Endothelial cell of umbilical vein (primary cell): ENCODE measurements at regions not wholly inside any gene's neighbourhood (a gene's known extent, or its start where the extent isn't known, plus 50 kb on each side); places are given as distances from the start of the nearest gene placed in this dataset.
"Not testable (repeated sequence)": the region's sequence is repeated elsewhere in the genome, so short reads cannot be mapped to it uniquely, and the experiment has no call there.

ENCODE experiments used
- BruUV-seq: library from RNA; stranded (reverse); fragments of 400-500 nt; replicated peaks from 2 replicates; lab custom pipeline; 2021; lab: Mats Ljungman, UMichigan
- CTCF ChIA-PET: fragments of 300-600, 350-600 bp; sonication (Branson Sonifier 250); formaldehyde crosslinking; loops from one replicate; lab custom pipeline; 2021; ENCODE audit warnings: antibody characterized with exemption, inconsistent platforms; lab: Charles Lee
- POLR2A ChIA-PET: fragments of 300-600, 350-600 bp; sonication (Branson Sonifier 250); formaldehyde crosslinking; loops from one replicate; lab custom pipeline; 2021; ENCODE audit warnings: antibody characterized with exemption, inconsistent platforms; lab: Charles Lee
- DNase-seq: peaks from one replicate; pipeline ENCODE4 v3.0.0-alpha.2; 2011; ENCODE audit warnings: low read depth, low spot score
- FAIRE-seq: peaks from 2 replicates; lab custom pipeline; 2011; peaks lifted over from hg19 to GRCh38; lab: Jason Lieb, UNC
- H2AFZ ChIP-seq: 2 replicates; pipeline ENCODE4 v1.6.0; 2012; ENCODE audit warnings: low read depth, low read length, control low read depth, inconsistent platforms
- H3K27ac ChIP-seq: 2 replicates; pipeline ENCODE4 v1.5.1; 2011; ENCODE audit warnings: low read depth, mild to moderate bottlenecking, control low read depth, low read length, moderate library complexity; ENCODE audit not compliant: insufficient read depth
- H3K27me3 ChIP-seq, 2 experiments: 2 replicates each; pipeline versions ENCODE4 v1.6.0 to v1.6.1; 2011; ENCODE audit warnings: low read length in 2 of 2, mixed read lengths in 1 of 2; ENCODE audit not compliant: control insufficient read depth in 2 of 2, insufficient read depth in 2 of 2
- H3K36me3 ChIP-seq, 2 experiments: 2 replicates in 1 of 2; 3 replicates in 1 of 2; pipeline ENCODE4 v1.5.1; 2011; ENCODE audit warnings: low read length in 2 of 2, mild to moderate bottlenecking in 1 of 2, moderate library complexity in 1 of 2; ENCODE audit not compliant: control insufficient read depth in 2 of 2, insufficient read depth in 2 of 2; ENCODE audit errors: extremely low read depth in 1 of 2
- H3K4me1 ChIP-seq: 3 replicates; pipeline ENCODE4 v1.5.1; 2011; ENCODE audit warnings: mild to moderate bottlenecking, low read length; ENCODE audit not compliant: control insufficient read depth, insufficient read depth; ENCODE audit errors: extremely low read depth
- H3K4me2 ChIP-seq: 2 replicates; pipeline ENCODE4 v1.6.1; 2011; ENCODE audit warnings: low read length, control low read depth, mixed read lengths; ENCODE audit not compliant: insufficient read depth
- H3K4me3 ChIP-seq, 3 experiments: fragments of 200-600 bp in 1 of 3; sonication (generic), shearing (Covaris generic) in 1 of 3; replicated peaks in 1 of 3; 2 replicates each; pipeline ENCODE4 v1.5.1; 2011 to 2016; ENCODE audit warnings: control low read depth in 3 of 3, low read length in 3 of 3, mild to moderate bottlenecking in 2 of 3, inconsistent platforms in 1 of 3, low read depth in 1 of 3, moderate library complexity in 1 of 3; ENCODE audit not compliant: insufficient read depth in 1 of 3
- H3K79me2 ChIP-seq: 2 replicates; pipeline ENCODE4 v1.6.0; 2012; ENCODE audit warnings: low read length, inconsistent platforms; ENCODE audit not compliant: control insufficient read depth, insufficient read depth
- H3K9ac ChIP-seq: replicated peaks from 2 replicates; pipeline ENCODE3; 2011; ENCODE audit warnings: low read length, control low read depth; ENCODE audit not compliant: insufficient read depth; ENCODE audit errors: extremely low read depth
- H3K9me1 ChIP-seq: replicated peaks from 3 replicates; pipeline ENCODE4 v1.6.0; 2011; ENCODE audit warnings: mild to moderate bottlenecking, low read length; ENCODE audit not compliant: control insufficient read depth, insufficient read depth; ENCODE audit errors: extremely low read depth
- H3K9me3 ChIP-seq: replicated peaks from 2 replicates; pipeline ENCODE4 v1.5.1; 2012; ENCODE audit warnings: low read length, inconsistent platforms; ENCODE audit not compliant: control insufficient read depth, insufficient read depth
- H4K20me1 ChIP-seq: replicated peaks from 2 replicates; pipeline ENCODE3; 2011; ENCODE audit warnings: mild to moderate bottlenecking, low read length; ENCODE audit not compliant: control insufficient read depth, insufficient read depth; ENCODE audit errors: extremely low read depth
- EZH2 ChIP-seq: IDR thresholded peaks from 2 replicates; pipeline ENCODE4 v1.6.1; 2012; ENCODE audit warnings: borderline replicate concordance, low read depth, mild to moderate bottlenecking, moderate library complexity, low read length, inconsistent platforms; ENCODE audit not compliant: severe bottlenecking
- FOS ChIP-seq: IDR thresholded peaks from 2 replicates; pipeline ENCODE4 v1.6.1; 2011; ENCODE audit warnings: mild to moderate bottlenecking, low read length, moderate library complexity, borderline replicate concordance; ENCODE audit not compliant: insufficient read depth
- GATA2 ChIP-seq: IDR thresholded peaks from 2 replicates; pipeline ENCODE4 v1.7.0; 2011; ENCODE audit warnings: low read depth, mild to moderate bottlenecking, moderate library complexity, mixed read lengths, low read length; ENCODE audit not compliant: insufficient read length, insufficient read depth
- JUN ChIP-seq: IDR thresholded peaks from 2 replicates; pipeline ENCODE4 v1.6.1; 2011; ENCODE audit warnings: borderline replicate concordance, low read depth; ENCODE audit not compliant: insufficient read length, insufficient read depth
- MYC ChIP-seq: IDR thresholded peaks from one replicate; pipeline ENCODE4 v1.6.1; 2011; ENCODE audit warnings: mild to moderate bottlenecking, low read depth, low read length
- POLR2A ChIP-seq: IDR thresholded peaks from 2 replicates; pipeline ENCODE4 v1.6.1; 2012; ENCODE audit warnings: low read depth, mild to moderate bottlenecking, control low read depth, low read length
- POLR2AphosphoS5 ChIP-seq: IDR thresholded peaks from 2 replicates; pipeline ENCODE4 v1.6.1; 2012; ENCODE audit warnings: low read depth, mild to moderate bottlenecking, control low read depth, low read length, moderate library complexity; ENCODE audit not compliant: insufficient read depth
- dilution Hi-C: fragments of 300-500 bp; cut with MboI; formaldehyde crosslinking; loops from one replicate; pipeline ENCODE4 v1.15.0; 2019; ENCODE audit warnings: low sequenced_read_pairs; ENCODE audit not compliant: extremely low pct_ligation_motif_present
- intact Hi-C: fragments of 100-400 bp; cut with micrococcal nuclease; formaldehyde crosslinking; loops from one replicate; pipeline ENCODE4 v1.10.0; 2022
- TF ChIP-seq, protein P1 (sequence below): IDR thresholded peaks from 2 replicates; pipeline ENCODE4 v1.6.1; 2011; ENCODE audit not compliant: insufficient read depth, insufficient read length
- TF ChIP-seq, protein P2 (sequence below), 2 donors: IDR thresholded peaks; 1 replicate in 1 of 2; 2 replicates in 1 of 2; pipeline ENCODE4 v1.5.1; 2011; ENCODE audit warnings: low read length in 2 of 2, mild to moderate bottlenecking in 2 of 2, moderate library complexity in 2 of 2, control low read depth in 1 of 2, inconsistent platforms in 1 of 2, low read depth in 1 of 2; ENCODE audit not compliant: insufficient read depth in 1 of 2; ENCODE audit errors: extremely low read depth in 1 of 2

GRCh38 chr2:113342650-113343049 lies 63.9 kb upstream of the PAX8 start:
- H3K27me3 ChIP-seq: peaks cover 2 to 9% of the 10 kb centered on the region in 2 experiments
- no peaks in the 10 kb centered on the region for H3K36me3 ChIP-seq
- ChIA-PET POLR2A (no interaction called here), CTCF (no interaction called here)
- H3K4me1 ChIP-seq: no peaks in the 10 kb centered on the region
- dilution Hi-C loops: no loop called here
- no peak for TF ChIP-seq POLR2A
- no peak for TF ChIP-seq MYC
- no peak for TF ChIP-seq FOS
- TF ChIP-seq, protein P1, sequence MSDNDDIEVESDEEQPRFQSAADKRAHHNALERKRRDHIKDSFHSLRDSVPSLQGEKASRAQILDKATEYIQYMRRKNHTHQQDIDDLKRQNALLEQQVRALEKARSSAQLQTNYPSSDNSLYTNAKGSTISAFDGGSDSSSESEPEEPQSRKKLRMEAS: no peak
- TF ChIP-seq GATA2: no peak
- no peak for TF ChIP-seq EZH2
- TF ChIP-seq, protein P2, sequence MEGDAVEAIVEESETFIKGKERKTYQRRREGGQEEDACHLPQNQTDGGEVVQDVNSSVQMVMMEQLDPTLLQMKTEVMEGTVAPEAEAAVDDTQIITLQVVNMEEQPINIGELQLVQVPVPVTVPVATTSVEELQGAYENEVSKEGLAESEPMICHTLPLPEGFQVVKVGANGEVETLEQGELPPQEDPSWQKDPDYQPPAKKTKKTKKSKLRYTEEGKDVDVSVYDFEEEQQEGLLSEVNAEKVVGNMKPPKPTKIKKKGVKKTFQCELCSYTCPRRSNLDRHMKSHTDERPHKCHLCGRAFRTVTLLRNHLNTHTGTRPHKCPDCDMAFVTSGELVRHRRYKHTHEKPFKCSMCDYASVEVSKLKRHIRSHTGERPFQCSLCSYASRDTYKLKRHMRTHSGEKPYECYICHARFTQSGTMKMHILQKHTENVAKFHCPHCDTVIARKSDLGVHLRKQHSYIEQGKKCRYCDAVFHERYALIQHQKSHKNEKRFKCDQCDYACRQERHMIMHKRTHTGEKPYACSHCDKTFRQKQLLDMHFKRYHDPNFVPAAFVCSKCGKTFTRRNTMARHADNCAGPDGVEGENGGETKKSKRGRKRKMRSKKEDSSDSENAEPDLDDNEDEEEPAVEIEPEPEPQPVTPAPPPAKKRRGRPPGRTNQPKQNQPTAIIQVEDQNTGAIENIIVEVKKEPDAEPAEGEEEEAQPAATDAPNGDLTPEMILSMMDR (IDR thresholded peaks at IDR 0.05; ENCODE audit: extremely low read depth in 1 of 2, insufficient read depth in 1 of 2, low read depth in 1 of 2, low read length in 2 of 2): no peak
- no peak for TF ChIP-seq JUN
- TF ChIP-seq POLR2AphosphoS5: no peak
- no peaks in the 10 kb centered on the region for H3K9me1 ChIP-seq
- no peak overlapping the region for H3K4me3 ChIP-seq
- no peak overlapping the region for H3K27ac ChIP-seq
- no peaks in the 10 kb centered on the region for H4K20me1 ChIP-seq
- no peak for FAIRE-seq
- no peak overlapping the region for H3K9ac ChIP-seq
- no peak for DNase-seq
- no peaks in the 10 kb centered on the region for H3K9me3 ChIP-seq
- no peak overlapping the region for H3K4me2 ChIP-seq
- H3K79me2 ChIP-seq: no peaks in the 10 kb centered on the region
- BruUV-seq: no TSS peak
- H2AFZ ChIP-seq: no peak overlapping the region
- intact Hi-C loops: no loop called here

- H3K4me3 ChIP-seq, H3K4me2 ChIP-seq, H3K79me2 ChIP-seq, H3K9ac ChIP-seq, H3K4me1 ChIP-seq, intact Hi-C loops, POLR2A ChIA-PET, H3K9me3 ChIP-seq, H3K9me1 ChIP-seq, dilution Hi-C loops, H3K27me3 ChIP-seq, DNase-seq, H2AFZ ChIP-seq, H3K36me3 ChIP-seq, H3K27ac ChIP-seq, BruUV-seq, H4K20me1 ChIP-seq, CTCF ChIA-PET: not testable (repeated sequence)
- FAIRE-seq: peak; percentile 15
Observed at GRCh38 chr2:113341870-113342253, 63.1 kb upstream of the PAX8 start.
